Endothelial cell of hepatic sinusoid (primary cell): ENCODE measurements at regions not wholly inside any gene's neighbourhood (a gene's known extent, or its start where the extent isn't known, plus 50 kb on each side); places are given as distances from the start of the nearest gene placed in this dataset.

Experiments used
- in situ Hi-C: cut with HindIII; loops from 2 replicates; pipeline ENCODE4 v1.10.0; 2017; ENCODE audit warnings: low sequenced_read_pairs

DNA sequence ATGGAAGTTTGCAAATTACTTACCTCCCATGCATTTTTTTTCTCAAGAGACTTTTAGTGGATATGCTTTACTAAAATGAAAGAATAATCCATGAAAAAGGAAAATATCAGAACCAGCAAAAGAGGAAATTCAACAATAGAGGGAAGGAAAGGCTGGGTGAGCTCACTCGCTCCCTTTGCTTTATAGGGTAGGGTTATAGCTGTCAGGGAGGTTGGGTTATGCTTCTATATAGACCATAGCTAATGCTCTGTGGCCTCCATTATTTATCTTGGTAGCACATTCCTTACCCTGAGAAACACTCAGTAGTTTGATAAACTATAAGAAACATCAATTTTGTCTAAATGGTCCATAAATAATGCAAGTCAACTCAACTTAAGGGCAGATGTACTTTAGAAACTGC, 215.9 kb upstream of the FAR2 start:
- in situ Hi-C loops = no loop called here

DNA sequence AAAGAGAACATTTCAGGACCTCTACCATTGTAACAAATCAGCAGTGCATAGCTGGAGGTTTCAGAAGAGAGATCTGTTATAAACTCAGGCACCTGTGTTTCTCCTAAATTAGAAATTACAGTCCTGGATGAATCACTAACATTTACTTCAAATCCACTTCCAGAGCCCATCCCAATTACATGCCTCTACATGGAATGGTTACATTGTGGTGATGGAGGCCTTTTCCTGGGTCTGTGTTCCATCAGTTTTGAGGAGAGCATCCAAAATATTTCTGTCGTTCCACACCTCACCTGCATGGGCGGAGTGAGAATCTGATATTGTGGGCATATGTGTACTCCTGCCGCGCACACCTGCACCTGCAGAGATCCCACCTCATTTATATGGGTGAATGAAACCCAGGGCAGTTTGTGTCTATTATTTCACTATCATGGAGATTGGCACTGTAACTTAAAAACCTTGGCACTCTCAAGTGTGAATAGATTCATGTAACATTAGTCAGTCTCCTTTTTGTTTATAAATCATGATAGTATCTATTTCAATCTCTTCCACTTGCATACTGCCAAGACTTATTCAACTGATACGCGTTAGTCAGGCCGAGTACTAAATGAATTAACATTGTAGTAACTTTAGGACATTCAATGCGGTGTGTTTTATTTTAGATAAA, 215.1 kb upstream of the FAR2 start:
- in situ Hi-C loops = no loop called here

DNA sequence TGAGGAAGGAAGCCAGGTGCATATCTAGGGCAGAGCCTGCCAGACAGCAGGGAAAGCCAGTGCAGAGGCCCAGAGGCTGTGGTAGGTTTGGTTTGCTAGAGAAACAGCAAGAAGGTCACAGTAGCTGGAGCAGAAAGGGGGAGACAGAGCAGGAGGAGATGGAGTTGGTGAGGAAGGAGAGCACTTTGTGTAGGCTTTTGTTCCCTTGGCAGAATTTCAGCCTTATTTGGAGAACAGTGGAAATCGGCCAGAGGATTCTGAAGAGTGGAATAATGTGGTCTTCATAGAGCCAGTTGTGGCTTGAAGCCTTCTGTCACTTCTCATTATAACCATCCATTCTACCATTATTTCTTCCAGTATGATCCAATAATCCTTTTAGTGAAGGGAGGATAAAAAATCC, 212.9 kb upstream of the FAR2 start:
- in situ Hi-C loops = no loop called here

DNA sequence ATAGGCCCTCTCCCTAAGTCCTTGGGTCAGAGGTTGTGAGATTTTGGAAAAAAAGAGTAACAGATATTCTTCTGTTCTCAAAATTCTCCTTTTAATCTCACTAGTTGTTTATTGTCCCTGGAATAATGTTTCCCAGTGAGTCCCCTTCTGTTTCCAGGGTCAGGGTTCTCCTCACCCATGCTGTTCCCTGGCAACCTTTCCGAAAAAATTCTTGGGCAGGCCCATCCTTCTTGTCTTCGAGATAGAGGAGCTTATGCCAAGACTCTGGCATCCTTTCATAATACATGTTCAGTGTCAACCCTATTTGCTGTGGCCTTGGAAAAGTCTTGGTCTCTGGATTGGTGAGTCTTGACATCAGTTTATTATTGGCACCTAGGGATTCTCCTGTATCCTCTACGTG, 212.4 kb upstream of the FAR2 start:
- in situ Hi-C loops = no loop called here

DNA sequence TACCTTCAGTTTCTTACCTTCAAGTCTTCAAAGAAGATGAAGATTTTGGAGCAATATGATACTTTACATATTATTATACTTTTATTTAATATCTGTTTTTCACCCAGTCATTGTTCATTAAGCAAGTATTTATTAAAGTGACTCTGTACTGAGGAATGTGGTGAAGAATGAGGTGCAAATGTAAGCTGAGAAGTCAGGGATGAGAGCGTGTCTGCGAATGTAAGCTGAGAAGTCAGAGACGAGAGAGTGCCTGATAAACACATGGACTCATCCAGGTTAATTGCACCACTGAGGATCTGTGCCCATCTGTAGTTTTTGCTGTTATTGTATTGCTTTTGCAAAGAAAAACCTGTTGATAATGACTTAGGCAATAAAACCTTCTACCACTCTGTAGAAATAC, 211.9 kb upstream of the FAR2 start:
- in situ Hi-C loops = no loop called here

DNA sequence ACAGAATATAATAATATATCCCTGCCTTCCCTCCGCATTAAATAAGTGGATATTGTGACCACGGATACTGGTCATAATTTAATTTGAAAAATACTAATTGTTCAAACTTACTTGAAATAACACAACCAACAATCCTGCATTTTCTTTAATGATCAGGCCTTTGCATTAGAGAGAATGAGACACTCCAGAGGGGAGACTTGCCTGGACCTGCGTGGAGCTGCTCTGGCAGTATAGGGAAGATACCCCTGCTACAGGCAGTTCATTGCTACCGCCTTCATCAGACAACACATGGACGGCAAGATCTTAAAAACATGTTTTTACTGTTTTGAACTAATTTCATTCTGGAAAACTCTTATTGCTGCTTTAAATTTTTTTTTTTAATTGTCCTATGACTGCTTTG, 211.0 kb upstream of the FAR2 start:
- in situ Hi-C loops = no loop called here

DNA sequence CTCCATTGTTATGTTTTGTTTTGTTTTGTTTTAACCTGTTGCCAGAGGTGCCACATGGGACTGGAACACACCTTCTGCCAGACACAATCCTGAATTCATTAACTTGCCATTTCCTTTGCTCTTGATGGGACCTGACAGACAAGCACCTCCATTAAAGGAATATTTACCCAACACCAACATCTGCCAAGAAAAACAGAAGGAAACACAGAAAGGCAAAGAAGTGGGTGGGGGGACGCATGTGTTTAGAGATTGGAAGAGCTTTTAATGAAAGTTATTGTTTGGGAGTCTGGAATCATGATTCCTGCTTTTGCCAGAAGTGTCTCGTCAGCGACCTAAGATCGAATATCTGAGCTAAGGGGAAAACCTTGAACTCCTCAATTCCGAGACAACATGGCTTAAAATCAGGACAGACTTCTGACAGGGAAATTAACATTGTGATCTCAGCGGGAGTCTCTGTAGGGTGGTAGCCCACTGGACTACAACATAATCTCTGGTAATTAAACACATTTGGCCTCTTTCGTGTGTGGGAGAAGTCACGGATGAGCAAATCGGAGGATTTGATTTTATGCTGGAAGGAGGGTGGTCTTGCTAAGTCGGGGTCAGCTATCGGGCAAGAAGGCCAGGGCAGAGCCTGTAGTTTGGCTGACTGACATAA, 210.4 kb upstream of the FAR2 start:
- in situ Hi-C loops = no loop called here

DNA sequence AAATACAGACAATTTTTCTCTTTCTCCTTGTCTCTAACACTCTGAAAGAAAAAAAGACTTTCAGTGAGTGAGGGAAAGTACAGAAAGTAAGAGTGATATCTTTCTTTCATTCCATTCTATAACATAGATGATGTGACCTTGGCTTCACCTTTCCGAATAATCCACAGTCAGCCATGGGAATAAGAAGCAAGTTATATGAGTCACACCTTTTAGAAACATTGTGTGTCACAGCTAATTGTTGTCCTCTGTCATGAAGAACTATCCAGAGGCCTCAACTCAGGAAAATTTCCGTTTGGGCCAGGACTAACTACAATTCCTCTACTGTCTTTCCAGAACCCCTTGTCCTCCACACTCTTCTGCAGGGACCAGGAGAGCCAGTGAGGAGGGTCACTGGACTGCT, 209.7 kb upstream of the FAR2 start:
- in situ Hi-C loops = no loop called here

DNA sequence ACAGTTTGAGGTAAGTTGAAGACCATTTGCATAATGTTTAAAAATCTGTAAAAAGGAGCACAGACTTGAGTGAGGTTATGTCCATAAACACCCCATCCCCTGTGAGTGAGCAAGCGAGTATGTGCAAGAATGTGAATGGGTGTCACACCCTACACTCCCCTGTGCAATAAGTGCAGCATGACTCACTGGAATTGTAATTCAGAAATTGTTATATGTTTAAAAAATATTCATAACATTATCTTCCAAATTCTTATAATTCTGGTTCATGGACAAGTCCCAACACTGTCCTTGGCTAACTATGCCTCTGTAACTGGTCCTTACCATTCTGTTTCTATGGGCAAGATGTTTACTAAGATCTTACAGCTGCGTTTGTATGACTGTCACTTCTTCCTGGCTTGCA, 207.8 kb upstream of the FAR2 start:
- in situ Hi-C loops = no loop called here

DNA sequence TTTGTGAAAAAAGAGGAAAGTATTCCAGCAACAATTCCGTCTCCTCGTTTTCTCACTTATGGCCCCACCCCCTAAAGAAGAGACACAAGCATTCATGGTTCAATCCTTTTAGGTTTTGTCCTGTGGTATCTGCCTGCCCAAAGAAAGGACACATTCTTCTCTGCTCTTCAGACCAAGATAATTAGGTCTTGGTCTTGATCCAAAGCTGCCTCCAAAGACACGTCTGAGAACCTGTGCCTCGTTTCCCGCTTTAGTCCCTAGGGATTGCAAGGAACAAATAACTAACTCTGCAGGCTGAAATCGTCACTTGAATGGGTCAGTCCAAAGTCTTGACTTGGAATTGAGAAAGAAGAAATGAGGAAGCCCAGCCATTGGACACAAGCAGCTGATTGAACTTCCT, 202.7 kb upstream of the FAR2 start:
- in situ Hi-C loops = no loop called here

DNA sequence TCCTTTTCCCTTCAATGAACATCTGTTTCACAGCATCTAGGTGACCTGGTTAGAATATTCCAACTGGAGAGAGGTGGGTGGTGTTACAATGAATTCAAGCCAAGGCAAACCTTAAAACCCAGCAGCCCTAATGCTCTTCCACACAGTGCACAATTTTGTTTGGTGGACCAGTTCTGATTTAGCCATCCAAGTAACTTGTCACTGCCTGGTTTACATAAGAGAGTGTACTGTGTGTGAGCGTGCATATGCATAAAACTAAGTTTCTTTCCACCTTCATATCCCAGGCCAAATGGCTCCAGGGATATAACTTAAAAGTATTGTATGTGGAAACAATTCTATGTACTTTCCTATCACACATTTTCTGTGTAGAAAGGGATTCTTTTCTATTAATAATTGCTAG, 200.4 kb upstream of the FAR2 start:
- in situ Hi-C loops = no loop called here

DNA sequence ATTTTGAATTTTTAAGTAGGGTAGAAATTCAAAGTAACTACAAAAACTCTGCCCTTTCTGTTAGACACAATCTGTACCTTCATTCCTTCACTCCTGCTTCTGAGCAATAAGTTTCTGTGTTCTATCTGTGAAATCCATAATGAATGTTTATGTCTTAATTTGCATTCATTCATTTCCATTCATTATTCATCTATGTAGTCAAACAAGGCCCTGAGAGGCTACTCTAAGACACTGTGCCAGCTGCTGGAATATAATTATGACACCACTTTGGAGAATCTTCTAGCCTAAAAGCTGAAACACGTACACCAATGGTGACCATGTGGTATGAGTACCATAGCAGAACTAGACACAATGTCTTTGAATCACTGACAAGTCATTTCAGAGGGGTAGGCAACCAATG, 199.9 kb upstream of the FAR2 start:
- in situ Hi-C loops = no loop called here

DNA sequence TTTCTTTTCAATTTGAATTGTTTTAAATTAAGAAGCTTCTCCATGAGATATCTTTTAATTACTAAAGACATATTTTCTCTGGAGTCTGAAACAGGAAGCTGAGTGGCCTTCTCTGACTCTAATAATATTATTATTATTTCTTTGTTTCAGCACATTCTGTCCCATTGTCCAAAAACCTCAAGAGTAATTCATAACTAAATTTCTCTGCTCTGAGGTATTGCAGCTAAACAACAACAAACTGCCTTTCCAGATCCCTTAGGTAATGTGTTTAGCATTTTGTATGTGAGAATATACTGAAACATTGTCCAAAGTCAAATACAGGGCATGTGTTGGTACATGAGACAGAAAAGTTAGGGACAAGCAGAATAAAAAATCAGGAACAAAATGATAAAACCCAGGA, 199.0 kb upstream of the FAR2 start:
- in situ Hi-C loops = no loop called here

DNA sequence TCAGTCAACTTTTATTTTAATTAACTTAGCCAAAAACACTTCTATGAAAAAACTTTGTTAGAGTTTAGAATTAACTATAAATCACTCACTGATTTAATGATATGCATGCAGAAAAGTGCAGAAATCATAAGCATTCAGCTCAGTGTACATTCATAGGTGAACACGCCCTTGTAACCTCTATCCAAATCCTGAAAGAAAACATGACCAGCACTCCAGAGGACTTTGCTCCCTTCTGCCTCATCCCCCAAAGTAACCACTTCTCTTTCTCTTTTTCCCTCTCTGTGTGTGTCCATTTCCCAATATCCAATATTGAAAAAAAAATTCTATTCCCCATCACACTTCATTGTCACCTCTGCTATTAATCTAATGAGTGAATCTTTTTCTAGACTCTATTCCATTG, 197.1 kb upstream of the FAR2 start:
- in situ Hi-C loops = no loop called here

DNA sequence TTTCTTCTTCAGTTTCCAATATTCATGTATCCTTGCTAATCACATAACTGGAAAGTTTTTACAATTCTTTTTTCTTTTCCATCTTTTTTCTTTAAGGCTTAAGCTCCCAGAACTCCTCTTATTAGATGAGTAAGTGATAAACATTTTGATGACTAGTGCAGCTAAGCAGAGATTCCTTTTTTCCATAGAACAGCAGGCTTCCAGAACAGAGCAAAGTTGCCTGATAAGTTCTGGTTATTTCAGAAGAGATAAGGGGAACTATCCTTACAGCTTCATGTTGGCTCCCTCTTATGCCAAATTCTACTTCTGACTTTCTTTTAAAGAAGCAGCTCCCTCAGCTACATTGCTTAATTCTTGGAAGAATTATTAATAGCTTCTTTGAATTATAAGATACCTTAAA, 194.7 kb upstream of the FAR2 start:
- in situ Hi-C loops = no loop called here

DNA sequence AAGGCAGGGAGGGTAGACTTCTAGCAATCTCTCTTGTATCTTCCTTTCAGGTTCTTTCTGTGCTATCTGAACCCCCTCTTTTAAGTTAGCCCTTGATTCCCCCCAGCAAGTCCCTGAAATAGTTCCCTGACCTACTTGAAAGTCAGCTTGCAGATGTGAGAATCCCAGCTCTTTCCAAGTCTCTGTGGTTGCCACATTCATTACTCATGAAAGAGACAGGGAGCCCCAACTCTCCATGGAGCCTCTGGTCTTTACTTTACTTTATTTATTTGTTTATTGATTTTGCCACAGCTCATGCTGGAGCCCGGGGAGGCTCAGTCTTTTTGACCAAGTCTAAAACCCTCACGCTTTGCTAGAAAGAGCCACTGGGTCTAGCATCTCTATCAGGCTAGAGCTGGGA, 193.6 kb upstream of the FAR2 start:
- in situ Hi-C loops = no loop called here

DNA sequence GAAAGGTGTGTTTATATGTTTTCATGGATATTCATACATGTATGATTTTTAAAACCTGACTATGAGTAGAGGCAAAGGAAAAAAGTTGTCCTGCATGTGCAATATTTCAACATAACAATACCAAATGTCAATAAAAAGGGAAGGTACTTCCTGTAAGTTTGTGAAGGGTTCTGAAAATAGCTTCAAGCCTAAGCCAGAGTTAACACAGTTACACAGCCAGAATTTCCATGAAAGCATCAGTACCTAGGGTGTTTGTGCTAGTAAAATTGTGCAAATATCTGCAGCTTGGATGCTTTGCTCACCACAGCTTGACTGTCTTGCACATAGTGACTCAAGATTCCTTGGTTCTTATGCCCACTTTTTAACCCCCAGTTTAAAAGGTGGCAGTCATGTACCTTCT, 193.1 kb upstream of the FAR2 start:
- in situ Hi-C loops = no loop called here

DNA sequence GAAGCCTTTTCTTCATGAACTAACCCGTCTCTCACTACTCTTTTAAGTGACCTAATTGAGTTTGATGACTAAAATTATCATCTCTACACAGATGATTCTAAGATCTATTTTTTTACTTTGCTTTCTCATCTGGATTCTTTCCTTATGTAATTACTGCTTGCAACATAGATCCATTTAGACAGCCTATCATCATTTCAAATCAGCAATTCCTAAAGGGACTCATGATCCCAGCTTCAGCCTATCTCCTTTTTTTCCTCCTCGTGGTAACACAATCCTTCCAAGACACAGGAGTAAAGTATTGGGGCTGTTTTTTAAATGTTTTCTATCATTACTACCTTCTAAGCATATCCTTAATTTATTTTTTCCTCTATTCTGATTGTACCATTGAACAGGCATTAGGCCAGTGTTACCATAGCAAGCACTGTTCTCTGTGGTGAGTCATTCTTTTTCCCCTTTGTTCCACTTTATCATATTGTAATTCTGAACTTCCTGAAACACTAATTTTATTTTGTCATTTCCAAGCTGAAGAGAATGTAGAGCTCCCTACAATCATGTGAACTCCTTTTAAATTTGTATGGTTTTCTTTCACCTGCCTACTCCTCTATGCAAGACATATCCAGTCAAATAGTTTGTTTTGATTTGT, 190.4 kb upstream of the FAR2 start:
- in situ Hi-C loops = no loop called here

DNA sequence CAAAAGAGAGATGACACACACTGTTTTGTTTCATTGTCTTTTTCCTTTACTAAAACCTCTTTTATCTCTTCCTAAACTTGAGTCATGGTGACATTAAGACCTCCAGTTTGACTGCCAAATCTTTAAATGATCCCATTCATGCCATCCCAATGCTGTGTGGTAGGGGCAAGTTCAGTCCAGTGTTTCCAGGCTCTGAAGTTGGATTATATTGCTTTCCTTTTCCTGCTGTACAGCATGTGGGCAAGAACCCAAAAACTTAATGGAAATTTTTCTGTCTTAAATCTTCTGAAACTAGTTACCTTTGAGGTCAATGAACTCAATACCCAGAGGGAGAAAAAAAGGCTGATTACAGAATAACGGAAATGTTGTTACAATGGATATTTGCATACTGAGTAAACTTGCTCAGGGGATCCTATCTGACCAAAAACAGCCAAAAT, 187.1 kb upstream of the FAR2 start:
- in situ Hi-C loops = no loop called here

DNA sequence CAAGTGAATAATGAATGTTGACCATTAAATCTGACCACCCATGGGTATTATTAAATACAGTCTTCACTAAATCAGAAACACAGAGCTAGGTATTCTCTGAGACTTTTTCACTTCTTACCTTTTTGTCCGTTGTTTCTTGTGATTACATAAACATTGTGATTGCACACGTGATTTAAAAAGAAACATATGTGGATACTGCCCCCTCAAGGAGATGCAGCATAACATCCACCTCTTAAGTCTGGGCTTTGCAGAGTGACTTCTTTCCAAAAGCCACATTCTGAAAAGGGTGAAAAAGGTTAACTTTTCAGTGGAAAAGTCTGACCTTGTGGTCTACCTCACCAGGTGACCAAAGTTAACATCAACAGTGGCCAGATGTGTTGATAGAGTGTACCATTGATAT, 185.5 kb upstream of the FAR2 start:
- in situ Hi-C loops = no loop called here

DNA sequence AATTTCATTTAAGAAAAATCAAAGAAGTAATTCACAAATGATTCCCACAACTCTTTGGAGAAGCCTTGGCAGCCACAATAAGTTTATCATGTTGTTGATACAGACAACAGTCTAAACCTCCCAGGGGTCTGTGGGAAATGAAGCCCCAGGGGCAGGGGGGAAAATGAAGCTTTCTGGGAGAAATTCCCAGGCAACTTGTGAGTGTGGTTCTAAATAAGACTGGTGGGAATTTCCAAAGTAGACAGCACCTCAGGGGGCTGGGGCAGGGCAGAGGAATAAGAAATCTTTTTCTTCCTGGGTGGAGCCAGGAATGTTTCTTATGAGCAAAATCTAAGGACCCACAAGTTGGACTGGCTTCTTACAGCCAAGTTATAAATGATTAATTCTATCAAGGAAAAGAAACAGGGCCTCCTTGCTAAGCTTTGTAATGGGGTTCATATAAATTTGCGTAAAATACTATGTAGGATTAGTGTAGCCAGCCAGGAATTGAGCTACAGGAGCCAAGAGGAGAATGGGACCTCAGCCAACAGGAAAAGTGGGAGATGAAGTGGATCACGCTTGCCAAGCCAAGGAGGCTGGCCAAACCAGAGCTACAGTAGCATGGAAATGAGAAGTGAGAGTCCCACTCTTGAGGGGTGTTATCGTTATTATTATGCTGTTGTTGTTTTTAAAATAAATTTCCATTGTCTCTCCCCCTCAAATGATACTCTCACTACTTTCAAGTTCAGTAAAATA, 182.9 kb upstream of the FAR2 start:
- in situ Hi-C loops = no loop called here

DNA sequence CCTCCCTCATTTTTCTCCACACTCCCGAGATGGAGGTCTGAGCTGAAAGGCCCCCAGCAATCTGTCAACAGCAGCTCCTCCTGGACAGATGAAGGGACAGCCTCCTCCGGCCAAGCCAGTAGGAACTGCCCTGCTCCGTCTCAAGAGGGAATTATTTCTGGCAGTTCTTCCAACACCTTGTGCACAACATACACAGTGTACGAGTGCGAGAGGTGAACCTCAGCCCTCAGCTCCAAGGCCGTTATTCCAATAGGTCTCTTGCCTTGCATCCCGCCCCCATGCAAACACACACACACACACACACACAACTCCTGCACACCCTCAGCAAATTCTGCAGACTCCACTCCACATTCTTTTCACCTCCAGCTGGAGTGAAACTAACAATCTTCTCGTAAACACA, 181.7 kb upstream of the FAR2 start:
- in situ Hi-C loops = no loop called here
